ENCODE measurements at regions not wholly inside any gene's neighbourhood (a gene's known extent, or its start where the extent isn't known, plus 50 kb on each side); places are given as distances from the start of the nearest gene placed in this dataset.

DNA sequence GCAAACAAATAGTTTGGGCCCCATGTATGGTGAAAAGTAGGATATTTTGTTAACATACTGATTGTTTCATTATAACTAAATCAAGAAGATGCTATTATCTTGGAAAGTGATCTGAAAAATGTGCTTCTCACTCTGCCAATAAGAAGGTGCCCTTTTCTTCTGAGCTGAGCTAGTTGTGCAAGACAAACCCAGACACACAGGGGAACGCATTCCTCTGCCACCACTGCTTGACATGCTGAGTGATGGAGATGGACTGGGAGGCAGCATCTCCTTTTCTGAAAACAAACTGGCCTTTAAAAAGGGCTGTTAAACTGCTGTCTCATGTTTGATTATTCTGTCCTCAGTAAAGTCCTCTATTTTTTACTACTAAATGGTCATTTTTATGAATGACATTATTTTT lies 1989.9 kb upstream of the CELF4 start (continued):
- TF ChIP-seq, protein P1, sequence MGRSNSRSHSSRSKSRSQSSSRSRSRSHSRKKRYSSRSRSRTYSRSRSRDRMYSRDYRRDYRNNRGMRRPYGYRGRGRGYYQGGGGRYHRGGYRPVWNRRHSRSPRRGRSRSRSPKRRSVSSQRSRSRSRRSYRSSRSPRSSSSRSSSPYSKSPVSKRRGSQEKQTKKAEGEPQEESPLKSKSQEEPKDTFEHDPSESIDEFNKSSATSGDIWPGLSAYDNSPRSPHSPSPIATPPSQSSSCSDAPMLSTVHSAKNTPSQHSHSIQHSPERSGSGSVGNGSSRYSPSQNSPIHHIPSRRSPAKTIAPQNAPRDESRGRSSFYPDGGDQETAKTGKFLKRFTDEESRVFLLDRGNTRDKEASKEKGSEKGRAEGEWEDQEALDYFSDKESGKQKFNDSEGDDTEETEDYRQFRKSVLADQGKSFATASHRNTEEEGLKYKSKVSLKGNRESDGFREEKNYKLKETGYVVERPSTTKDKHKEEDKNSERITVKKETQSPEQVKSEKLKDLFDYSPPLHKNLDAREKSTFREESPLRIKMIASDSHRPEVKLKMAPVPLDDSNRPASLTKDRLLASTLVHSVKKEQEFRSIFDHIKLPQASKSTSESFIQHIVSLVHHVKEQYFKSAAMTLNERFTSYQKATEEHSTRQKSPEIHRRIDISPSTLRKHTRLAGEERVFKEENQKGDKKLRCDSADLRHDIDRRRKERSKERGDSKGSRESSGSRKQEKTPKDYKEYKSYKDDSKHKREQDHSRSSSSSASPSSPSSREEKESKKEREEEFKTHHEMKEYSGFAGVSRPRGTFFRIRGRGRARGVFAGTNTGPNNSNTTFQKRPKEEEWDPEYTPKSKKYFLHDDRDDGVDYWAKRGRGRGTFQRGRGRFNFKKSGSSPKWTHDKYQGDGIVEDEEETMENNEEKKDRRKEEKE (IDR thresholded peaks at IDR 0.05): no peak

DNA sequence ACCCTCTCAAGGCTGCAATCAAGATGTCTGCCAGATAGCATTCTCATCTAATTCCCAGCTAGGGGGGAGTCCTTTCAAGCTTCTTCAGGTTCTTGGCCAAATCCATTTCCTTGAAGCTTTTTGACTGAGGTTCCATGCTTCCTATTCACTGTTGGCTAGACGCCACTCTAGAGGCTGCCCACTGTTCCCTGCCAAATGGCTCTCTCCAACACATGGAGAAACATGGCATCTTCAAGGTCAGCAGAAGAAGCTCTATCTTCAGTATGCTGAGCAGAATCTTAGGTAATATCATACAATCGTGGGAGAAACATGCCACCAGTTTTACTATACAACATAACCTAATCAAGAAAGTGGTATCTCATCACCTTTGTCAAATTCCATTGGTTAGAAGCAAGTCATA lies 1985.1 kb upstream of the CELF4 start:
- RAD21 ChIA-PET (ENCODE audit: unreplicated experiment): no interaction called here
- no peak for FAIRE-seq
- in situ Hi-C loops (cut with MboI): no loop called here
- H3K27me3 ChIP-seq (replicated peaks in 1 of 2; ENCODE audit: control insufficient read depth in 2 of 2, insufficient read depth in 2 of 2, low read length in 1 of 2): no peaks in the 10 kb centered on the region
- no peak overlapping the region for H3K4me2 ChIP-seq (ENCODE audit: control insufficient read depth, insufficient read depth)
- 9% methylated on average over 2 of the region's 2 CpGs for WGBS (ENCODE audit: insufficient coverage, insufficient replicate concordance, low lambda C conversion rate, missing lambda C conversion rate)
- no peak for ATAC-seq
- no peak overlapping the region for H3K4me3 ChIP-seq
- H3K79me2 ChIP-seq (ENCODE audit: control insufficient read depth, insufficient read depth, low read length): no peaks in the 10 kb centered on the region
- CTCF ChIA-PET: no interaction called here
- no peaks in the 10 kb centered on the region for H3K9me3 ChIP-seq (replicated peaks; ENCODE audit: control insufficient read depth, insufficient read depth, low read length)
- intact Hi-C loops (cut with micrococcal nuclease; ENCODE audit: unreplicated experiment): no loop called here
- no peak overlapping the region for H3K27ac ChIP-seq (ENCODE audit: control insufficient read depth, insufficient read depth)
- TF ChIP-seq ZNF207 (IDR thresholded peaks at IDR 0.05; ENCODE audit: borderline replicate concordance) (no peak), NRF1 (conservative IDR thresholded peaks at IDR 0.05; ENCODE audit: low read depth, low read length) (no peak), SREBF1 (IDR thresholded peaks at IDR 0.05; ENCODE audit: low read length) (no peak), ZZZ3 (IDR thresholded peaks at IDR 0.05; ENCODE audit: control insufficient read depth, insufficient read length, low read depth) (no peak), RCOR1 (conservative IDR thresholded peaks at IDR 0.05; ENCODE audit: low read depth, low read length) (no peak), RAD51 (IDR thresholded peaks at IDR 0.05) (no peak), NFXL1 (IDR thresholded peaks at IDR 0.05; ENCODE audit: borderline replicate concordance) (no peak)
- TF ChIP-seq, protein P2, sequence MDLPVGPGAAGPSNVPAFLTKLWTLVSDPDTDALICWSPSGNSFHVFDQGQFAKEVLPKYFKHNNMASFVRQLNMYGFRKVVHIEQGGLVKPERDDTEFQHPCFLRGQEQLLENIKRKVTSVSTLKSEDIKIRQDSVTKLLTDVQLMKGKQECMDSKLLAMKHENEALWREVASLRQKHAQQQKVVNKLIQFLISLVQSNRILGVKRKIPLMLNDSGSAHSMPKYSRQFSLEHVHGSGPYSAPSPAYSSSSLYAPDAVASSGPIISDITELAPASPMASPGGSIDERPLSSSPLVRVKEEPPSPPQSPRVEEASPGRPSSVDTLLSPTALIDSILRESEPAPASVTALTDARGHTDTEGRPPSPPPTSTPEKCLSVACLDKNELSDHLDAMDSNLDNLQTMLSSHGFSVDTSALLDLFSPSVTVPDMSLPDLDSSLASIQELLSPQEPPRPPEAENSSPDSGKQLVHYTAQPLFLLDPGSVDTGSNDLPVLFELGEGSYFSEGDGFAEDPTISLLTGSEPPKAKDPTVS (IDR thresholded peaks at IDR 0.05; ENCODE audit: low read depth, low read length): no peak
- TF ChIP-seq, protein P3, sequence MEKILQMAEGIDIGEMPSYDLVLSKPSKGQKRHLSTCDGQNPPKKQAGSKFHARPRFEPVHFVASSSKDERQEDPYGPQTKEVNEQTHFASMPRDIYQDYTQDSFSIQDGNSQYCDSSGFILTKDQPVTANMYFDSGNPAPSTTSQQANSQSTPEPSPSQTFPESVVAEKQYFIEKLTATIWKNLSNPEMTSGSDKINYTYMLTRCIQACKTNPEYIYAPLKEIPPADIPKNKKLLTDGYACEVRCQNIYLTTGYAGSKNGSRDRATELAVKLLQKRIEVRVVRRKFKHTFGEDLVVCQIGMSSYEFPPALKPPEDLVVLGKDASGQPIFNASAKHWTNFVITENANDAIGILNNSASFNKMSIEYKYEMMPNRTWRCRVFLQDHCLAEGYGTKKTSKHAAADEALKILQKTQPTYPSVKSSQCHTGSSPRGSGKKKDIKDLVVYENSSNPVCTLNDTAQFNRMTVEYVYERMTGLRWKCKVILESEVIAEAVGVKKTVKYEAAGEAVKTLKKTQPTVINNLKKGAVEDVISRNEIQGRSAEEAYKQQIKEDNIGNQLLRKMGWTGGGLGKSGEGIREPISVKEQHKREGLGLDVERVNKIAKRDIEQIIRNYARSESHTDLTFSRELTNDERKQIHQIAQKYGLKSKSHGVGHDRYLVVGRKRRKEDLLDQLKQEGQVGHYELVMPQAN (conservative IDR thresholded peaks at IDR 0.05): no peak
- no peaks in the 10 kb centered on the region for H3K36me3 ChIP-seq (ENCODE audit: control insufficient read depth in 2 of 2, insufficient read depth in 2 of 2, low read length in 1 of 2)
- H3K9ac ChIP-seq (ENCODE audit: control insufficient read depth, insufficient read depth, low read length): no peak overlapping the region
- no TSS peak for BruUV-seq (replicated peaks)
- H2AFZ ChIP-seq (ENCODE audit: control insufficient read depth, low read depth, low read length): no peak overlapping the region
- DNase-seq (ENCODE audit: low read depth, low spot score): no peak
- SMC1A ChIA-PET (ENCODE audit: uncharacterized antibody, unreplicated experiment): interaction anchor here (0.7 kb wide), 1 partner anchor 63 kb away, joined by 3 read pairs; no protein-coding TSS in a partner anchor
- no peaks in the 10 kb centered on the region for H4K20me1 ChIP-seq (ENCODE audit: control insufficient read depth, insufficient read depth)
- POLR2A ChIA-PET: no interaction called here
- no peaks in the 10 kb centered on the region for H3K4me1 ChIP-seq (ENCODE audit: control insufficient read depth, insufficient read depth, low read length)

Measured in GM12878 (cell line).